ENCODE measurements at regions not wholly inside any gene's neighbourhood (a gene's known extent, or its start where the extent isn't known, plus 50 kb on each side); places are given as distances from the start of the nearest gene placed in this dataset.

DNA sequence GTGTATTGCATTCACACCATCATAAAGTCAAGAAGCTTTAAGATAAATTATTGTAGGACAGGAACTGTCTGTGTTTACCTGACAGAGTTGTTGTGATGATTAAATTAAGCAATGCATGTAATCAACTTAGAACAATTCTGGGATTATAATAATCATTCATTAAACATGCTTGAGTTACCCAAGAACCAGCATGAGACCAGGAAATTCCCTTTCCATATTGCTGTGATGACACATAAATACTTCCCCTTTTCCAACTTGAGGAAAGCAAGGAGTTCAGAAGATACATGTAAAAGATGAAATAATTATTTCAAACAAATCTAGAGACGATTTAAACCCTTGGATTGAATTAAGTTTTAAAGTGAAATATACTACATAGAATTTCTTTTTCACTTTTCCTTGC is 404.4 kb downstream of the GJA1 start:
- TF ChIP-seq CTCF (conservative IDR thresholded peaks at IDR 0.05; ENCODE audit: low read depth, low read length) (no peak), EZH2phosphoT487 (IDR thresholded peaks at IDR 0.05; ENCODE audit: borderline replicate concordance, low read length) (no peak), EZH2 (IDR thresholded peaks at IDR 0.05; ENCODE audit: low read length, unreplicated experiment) (no peak)

All from PC-3 (cell line).